Astrocyte (in vitro differentiated cells and primary cell): ENCODE measurements at regions not wholly inside any gene's neighbourhood (a gene's known extent, or its start where the extent isn't known, plus 50 kb on each side); places are given as distances from the start of the nearest gene placed in this dataset.

Experiments used
- DNase-seq: peaks from one replicate; pipeline ENCODE4 v3.0.0-alpha.2; 2010; ENCODE audit warnings: low read depth
- FAIRE-seq: peaks from 2 replicates; lab custom pipeline; 2011; peaks lifted over from hg19 to GRCh38; lab: Jason Lieb, UNC
- H2AFZ ChIP-seq: 2 replicates; pipeline ENCODE4 v1.6.0; 2012; ENCODE audit warnings: low read depth, low read length, inconsistent platforms
- H3K27ac ChIP-seq: 2 replicates; pipeline ENCODE4 v1.5.1; 2011; ENCODE audit warnings: low read depth, low read length, inconsistent platforms
- H3K27me3 ChIP-seq: 2 replicates; pipeline ENCODE4 v1.6.0; 2011; ENCODE audit warnings: low read length, inconsistent platforms; ENCODE audit not compliant: insufficient read depth
- H3K36me3 ChIP-seq: 2 replicates; pipeline ENCODE4 v1.5.1; 2011; ENCODE audit warnings: low read length, inconsistent platforms; ENCODE audit not compliant: insufficient read depth
- H3K4me1 ChIP-seq: 2 replicates; pipeline ENCODE4 v1.5.1; 2011; ENCODE audit warnings: low read length, inconsistent platforms; ENCODE audit not compliant: insufficient read depth
- H3K4me2 ChIP-seq: 2 replicates; pipeline ENCODE4 v1.6.0; 2012; ENCODE audit warnings: low read length, inconsistent platforms
- H3K4me3 ChIP-seq: 2 replicates; pipeline ENCODE4 v1.5.1; 2011; ENCODE audit warnings: low read depth, mild to moderate bottlenecking, low read length, inconsistent platforms; ENCODE audit not compliant: insufficient read depth
- H3K79me2 ChIP-seq: 2 replicates; pipeline ENCODE4 v1.6.0; 2012; ENCODE audit warnings: mild to moderate bottlenecking, low read length, inconsistent platforms; ENCODE audit not compliant: insufficient read depth
- H3K9ac ChIP-seq: 2 replicates; pipeline ENCODE4 v1.6.0; 2012; ENCODE audit warnings: mild to moderate bottlenecking, low read length, inconsistent platforms
- H3K9me3 ChIP-seq: 2 replicates; pipeline ENCODE4 v1.5.1; 2012; ENCODE audit warnings: low read depth, mild to moderate bottlenecking, low read length, inconsistent platforms; ENCODE audit not compliant: insufficient read depth
- H4K20me1 ChIP-seq: 2 replicates; pipeline ENCODE4 v1.6.0; 2012; ENCODE audit warnings: low read length, inconsistent platforms; ENCODE audit not compliant: insufficient read depth
- H3K27ac Mint-ChIP-seq: one replicate; pipeline ENCODE4 v1.8.0; 2021; ENCODE audit warnings: mild to moderate bottlenecking, mixed read lengths; ENCODE audit not compliant: unreplicated experiment
- H3K27me3 Mint-ChIP-seq: one replicate; pipeline ENCODE4 v1.8.0; 2021; ENCODE audit warnings: low read depth, mixed read lengths; ENCODE audit not compliant: unreplicated experiment
- H3K36me3 Mint-ChIP-seq: one replicate; pipeline ENCODE4 v1.8.0; 2021; ENCODE audit warnings: low read depth, mixed read lengths; ENCODE audit not compliant: unreplicated experiment
- H3K4me1 Mint-ChIP-seq: one replicate; pipeline ENCODE4 v1.8.0; 2021; ENCODE audit warnings: low read depth, mixed read lengths; ENCODE audit not compliant: unreplicated experiment
- H3K4me3 Mint-ChIP-seq: one replicate; pipeline ENCODE4 v1.8.0; 2021; ENCODE audit warnings: mild to moderate bottlenecking, moderate library complexity, mixed read lengths; ENCODE audit not compliant: unreplicated experiment
- H3K9me3 Mint-ChIP-seq: one replicate; pipeline ENCODE4 v1.8.0; 2021; ENCODE audit warnings: mild to moderate bottlenecking, mixed read lengths; ENCODE audit not compliant: unreplicated experiment
- EZH2 ChIP-seq: IDR thresholded peaks from 2 replicates; pipeline ENCODE4 v1.6.1; 2012; ENCODE audit warnings: mild to moderate bottlenecking, low read length, inconsistent platforms; ENCODE audit not compliant: insufficient read depth
- TF ChIP-seq, protein P1 (sequence below): IDR thresholded peaks from 2 replicates; pipeline ENCODE4 v1.5.1; 2011; ENCODE audit warnings: low read depth, mild to moderate bottlenecking, inconsistent platforms, low read length, moderate library complexity; ENCODE audit not compliant: insufficient read depth

DNA sequence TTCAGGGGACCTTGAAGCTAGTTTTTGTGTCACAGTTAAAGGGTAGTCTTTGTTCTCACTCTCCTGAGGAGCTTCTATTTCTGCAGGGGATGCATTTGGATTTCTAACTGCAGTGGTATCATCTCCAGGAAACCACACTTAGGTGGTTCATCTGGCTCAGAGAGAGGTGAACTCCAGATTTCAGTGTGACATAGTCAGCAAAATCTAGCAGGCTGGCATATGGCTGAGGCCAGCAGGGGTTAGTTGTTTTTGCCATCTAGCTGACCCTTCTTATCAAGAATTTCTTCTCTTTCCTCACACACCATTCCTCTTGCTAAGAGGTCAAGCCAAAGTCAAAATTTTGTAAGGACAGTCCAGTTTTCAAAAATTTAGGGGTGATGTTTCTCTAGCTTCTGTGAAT is 248.2 kb downstream of the REEP3 start:
- no peak overlapping the region for H3K4me3 Mint-ChIP-seq
- no peak for DNase-seq
- Histone ChIP-seq H3K4me2 (no peak overlapping the region), H3K27ac (no peak overlapping the region), H3K9me3 (no peaks in the 10 kb centered on the region), H3K27me3 (peaks cover 4% of the 10 kb centered on the region), H3K4me1 (peaks cover 13% of the 10 kb centered on the region), H3K4me3 (no peak overlapping the region), H2AFZ (no peak overlapping the region), H4K20me1 (no peaks in the 10 kb centered on the region), H3K9ac (no peak overlapping the region), H3K79me2 (no peaks in the 10 kb centered on the region), H3K36me3 (no peaks in the 10 kb centered on the region)
- no peaks in the 10 kb centered on the region for H3K27me3 Mint-ChIP-seq
- FAIRE-seq, result no peak
- no peak overlapping the region for H3K27ac Mint-ChIP-seq
- peaks cover 2% of the 10 kb centered on the region for H3K9me3 Mint-ChIP-seq
- H3K36me3 Mint-ChIP-seq, result no peaks in the 10 kb centered on the region
- no peak for TF ChIP-seq EZH2
- TF ChIP-seq, protein P1, sequence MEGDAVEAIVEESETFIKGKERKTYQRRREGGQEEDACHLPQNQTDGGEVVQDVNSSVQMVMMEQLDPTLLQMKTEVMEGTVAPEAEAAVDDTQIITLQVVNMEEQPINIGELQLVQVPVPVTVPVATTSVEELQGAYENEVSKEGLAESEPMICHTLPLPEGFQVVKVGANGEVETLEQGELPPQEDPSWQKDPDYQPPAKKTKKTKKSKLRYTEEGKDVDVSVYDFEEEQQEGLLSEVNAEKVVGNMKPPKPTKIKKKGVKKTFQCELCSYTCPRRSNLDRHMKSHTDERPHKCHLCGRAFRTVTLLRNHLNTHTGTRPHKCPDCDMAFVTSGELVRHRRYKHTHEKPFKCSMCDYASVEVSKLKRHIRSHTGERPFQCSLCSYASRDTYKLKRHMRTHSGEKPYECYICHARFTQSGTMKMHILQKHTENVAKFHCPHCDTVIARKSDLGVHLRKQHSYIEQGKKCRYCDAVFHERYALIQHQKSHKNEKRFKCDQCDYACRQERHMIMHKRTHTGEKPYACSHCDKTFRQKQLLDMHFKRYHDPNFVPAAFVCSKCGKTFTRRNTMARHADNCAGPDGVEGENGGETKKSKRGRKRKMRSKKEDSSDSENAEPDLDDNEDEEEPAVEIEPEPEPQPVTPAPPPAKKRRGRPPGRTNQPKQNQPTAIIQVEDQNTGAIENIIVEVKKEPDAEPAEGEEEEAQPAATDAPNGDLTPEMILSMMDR, result no peak
- peaks cover 36% of the 10 kb centered on the region for H3K4me1 Mint-ChIP-seq

DNA sequence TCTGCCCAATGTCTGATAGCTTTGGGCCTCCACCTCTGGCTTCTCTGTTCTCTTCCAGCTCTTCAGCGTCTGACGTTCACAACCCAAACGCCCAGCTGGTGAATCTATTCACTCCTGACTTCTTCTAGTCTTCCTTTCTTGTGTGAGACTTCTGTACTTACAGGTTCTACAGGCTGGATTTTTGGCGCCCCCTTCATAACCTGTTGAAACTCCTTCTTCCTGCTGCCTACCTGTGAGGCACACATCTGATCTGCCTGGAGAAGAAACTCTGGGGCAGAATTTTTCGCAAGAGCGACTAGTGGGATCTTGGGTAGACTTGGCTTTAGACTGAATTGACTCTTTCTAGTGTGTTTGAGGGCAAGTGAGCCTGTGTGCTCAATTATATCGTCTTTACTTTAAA is 249.3 kb downstream of the REEP3 start:
- Histone ChIP-seq H3K9ac (no peak overlapping the region), H3K4me2 (no peak overlapping the region), H3K9me3 (no peaks in the 10 kb centered on the region), H3K4me1 (peaks cover 13% of the 10 kb centered on the region), H4K20me1 (no peaks in the 10 kb centered on the region), H3K36me3 (no peaks in the 10 kb centered on the region), H3K79me2 (no peaks in the 10 kb centered on the region), H2AFZ (no peak overlapping the region), H3K4me3 (no peak overlapping the region), H3K27me3 (peaks cover 4% of the 10 kb centered on the region), H3K27ac (no peak overlapping the region)
- DNase-seq, result no peak
- no peaks in the 10 kb centered on the region for H3K27me3 Mint-ChIP-seq
- no peak overlapping the region for H3K4me3 Mint-ChIP-seq
- no peaks in the 10 kb centered on the region for H3K36me3 Mint-ChIP-seq
- H3K27ac Mint-ChIP-seq, result no peak overlapping the region
- TF ChIP-seq EZH2, result no peak
- TF ChIP-seq, protein P1, result no peak
- peaks cover 26% of the 10 kb centered on the region for H3K4me1 Mint-ChIP-seq
- FAIRE-seq, result no peak
- no peaks in the 10 kb centered on the region for H3K9me3 Mint-ChIP-seq

DNA sequence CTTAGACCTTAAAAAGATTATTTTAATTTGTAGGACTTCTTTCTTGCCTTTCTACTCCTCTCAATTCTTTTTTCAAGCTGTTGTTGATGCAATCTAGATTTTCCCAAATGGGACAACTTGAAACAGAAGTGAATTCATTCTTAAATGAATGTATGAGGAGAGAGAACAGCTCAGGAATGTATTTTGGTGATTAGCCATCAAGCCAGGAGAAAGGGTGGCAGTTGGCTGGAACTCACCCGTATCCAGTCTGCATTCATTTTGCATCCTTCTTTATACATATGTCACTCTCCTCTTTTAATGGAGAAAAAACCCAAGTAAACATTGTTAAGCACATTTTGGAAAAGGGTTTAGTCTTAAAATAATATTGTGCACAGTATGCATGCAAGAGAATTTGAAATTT is 251.3 kb downstream of the REEP3 start:
- no peaks in the 10 kb centered on the region for H3K9me3 ChIP-seq
- no peak overlapping the region for H2AFZ ChIP-seq
- no peak for FAIRE-seq
- Mint-ChIP-seq H3K27me3 (no peaks in the 10 kb centered on the region), H3K36me3 (no peaks in the 10 kb centered on the region), H3K9me3 (peaks cover 3% of the 10 kb centered on the region), H3K4me1 (peaks cover 8% of the 10 kb centered on the region), H3K27ac (no peak overlapping the region), H3K4me3 (no peak overlapping the region)
- H4K20me1 ChIP-seq, result no peaks in the 10 kb centered on the region
- TF ChIP-seq EZH2, result no peak
- TF ChIP-seq, protein P1, result no peak
- peaks cover 4% of the 10 kb centered on the region for H3K27me3 ChIP-seq
- no peaks in the 10 kb centered on the region for H3K79me2 ChIP-seq
- no peak overlapping the region for H3K4me3 ChIP-seq
- no peaks in the 10 kb centered on the region for H3K36me3 ChIP-seq
- H3K4me1 ChIP-seq, result peaks cover 3% of the 10 kb centered on the region
- no peak overlapping the region for H3K9ac ChIP-seq
- H3K27ac ChIP-seq, result no peak overlapping the region
- no peak for DNase-seq
- H3K4me2 ChIP-seq, result no peak overlapping the region
